HG02763 (cell line): ENCODE measurements at regions not wholly inside any gene's neighbourhood (a gene's known extent, or its start where the extent isn't known, plus 50 kb on each side); places are given as distances from the start of the nearest gene placed in this dataset.
"Not testable (repeated sequence)": the region's sequence is repeated elsewhere in the genome, so short reads cannot be mapped to it uniquely, and the experiment has no call there.

ENCODE experiments used
- ATAC-seq: cut with Tn5 transposase; IDR thresholded peaks from one replicate; pipeline ENCODE4 v1.9.1; 2021; ENCODE audit warnings: mild to moderate bottlenecking, moderate library complexity; ENCODE audit not compliant: unreplicated experiment

DNA sequence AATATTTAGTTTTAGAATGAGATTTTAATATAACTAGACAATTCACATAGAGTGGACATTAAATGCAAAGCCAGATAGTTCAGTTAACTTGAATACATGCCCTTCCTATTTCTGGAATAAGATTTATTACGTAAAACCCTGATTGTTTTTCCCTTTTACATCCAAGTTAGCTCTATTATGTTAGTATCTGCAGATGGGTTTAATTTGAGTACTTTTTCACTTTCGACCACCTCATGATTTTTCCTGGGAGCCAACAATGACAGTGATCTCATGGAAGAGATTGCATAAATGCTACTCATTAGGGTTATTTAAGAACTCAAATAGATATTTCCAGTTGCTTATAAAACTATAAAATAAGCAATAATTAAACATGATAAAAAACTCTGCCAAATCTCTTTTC, 199.4 kb upstream of the PTGFR start:
- no peak for ATAC-seq

DNA sequence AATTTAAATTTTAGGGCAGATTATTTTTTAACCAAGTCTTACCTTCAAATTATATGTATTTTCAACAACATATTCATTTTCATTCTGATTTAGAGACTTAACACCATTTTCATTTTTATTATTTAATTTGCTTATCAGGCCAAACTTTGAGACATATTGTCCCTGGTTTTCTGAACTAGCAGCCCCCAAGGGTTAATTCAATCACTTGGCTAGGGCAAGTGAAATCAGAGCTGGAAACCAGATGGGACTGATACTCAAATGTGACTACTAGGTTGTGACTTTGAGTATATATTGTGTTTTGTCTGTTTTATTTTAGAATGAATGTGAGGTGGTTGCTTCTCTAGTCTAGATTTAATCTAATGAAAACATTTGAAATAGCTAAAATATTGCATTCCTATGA, 198.9 kb upstream of the PTGFR start:
- ATAC-seq: no peak

DNA sequence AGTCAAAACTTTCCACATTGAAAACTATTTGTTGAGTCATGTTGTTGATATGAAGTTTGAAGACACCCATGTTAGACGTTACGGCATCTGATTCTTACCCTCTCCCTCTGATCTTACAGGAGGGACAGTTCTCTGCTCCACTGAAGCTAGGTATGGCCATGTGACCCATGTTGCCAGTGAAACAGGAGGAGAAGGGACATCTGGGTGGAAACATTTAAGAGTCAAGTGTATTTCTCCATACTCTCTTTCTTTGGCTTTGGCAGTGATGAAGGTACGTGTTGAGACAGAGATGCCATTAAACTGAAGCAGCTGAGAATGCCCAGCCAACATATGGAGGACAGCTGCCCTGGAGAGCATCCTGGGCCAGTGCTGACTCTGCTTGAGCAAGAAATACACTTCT, 198.4 kb upstream of the PTGFR start:
- ATAC-seq: no peak

DNA sequence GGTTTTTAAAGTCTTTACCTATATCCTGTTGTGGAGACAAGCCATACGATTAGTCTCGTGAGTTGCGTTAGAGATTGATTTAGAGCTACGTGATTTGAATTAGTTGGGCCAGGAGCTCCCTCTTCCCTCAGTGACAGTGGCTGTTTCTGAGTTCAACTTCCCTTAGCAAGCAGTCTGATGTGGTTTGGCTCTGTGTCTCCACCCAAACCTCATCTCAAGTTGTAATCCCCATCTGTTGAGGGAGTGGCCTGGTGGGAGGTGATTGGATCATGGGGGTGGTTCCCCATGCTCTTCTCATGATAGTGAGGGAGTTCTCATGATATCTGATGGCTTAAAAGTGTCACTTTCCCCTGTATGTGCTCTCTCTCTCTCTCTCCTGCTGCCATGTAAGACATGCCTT, 192.9 kb upstream of the PTGFR start:
- ATAC-seq: no peak

DNA sequence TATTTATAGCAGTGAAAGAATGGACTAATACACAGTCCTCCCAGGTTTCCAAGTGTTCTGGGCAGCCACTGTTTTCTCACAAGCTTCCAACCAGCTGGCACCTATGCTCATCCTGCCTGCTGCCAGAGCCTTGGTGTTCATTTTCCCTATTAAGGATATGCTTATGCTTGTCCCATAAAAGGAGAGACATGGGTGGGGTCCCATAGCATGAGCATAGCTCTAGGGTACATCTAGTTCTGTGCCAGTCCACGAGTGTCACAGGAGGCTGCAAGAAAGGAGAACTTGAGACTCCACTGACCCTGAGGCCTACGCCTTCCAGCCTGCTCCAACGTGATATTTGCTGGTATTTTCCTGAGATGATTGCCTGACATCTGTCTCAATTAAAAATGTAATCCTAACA, 192.4 kb upstream of the PTGFR start:
- no peak for ATAC-seq

DNA sequence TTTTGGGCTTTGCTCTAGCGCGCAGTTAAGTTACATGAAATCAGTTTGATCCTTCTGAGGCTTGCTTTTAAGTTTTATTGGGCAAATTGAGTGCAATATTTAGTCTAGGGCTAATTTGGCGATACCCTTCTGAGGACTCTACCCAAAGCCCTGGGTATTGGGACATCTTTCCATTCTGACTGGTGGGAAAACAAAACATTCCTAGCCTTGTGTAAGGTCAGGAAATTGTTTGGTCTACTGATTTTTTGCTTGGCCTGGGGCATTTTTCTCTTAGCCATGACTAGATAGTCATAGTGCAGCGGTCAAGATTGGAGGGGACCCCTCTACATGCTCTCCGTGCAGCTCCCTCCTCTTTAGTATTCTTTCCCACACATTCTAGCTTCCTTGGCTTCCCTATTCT, 189.6 kb upstream of the PTGFR start:
- ATAC-seq: no peak

DNA sequence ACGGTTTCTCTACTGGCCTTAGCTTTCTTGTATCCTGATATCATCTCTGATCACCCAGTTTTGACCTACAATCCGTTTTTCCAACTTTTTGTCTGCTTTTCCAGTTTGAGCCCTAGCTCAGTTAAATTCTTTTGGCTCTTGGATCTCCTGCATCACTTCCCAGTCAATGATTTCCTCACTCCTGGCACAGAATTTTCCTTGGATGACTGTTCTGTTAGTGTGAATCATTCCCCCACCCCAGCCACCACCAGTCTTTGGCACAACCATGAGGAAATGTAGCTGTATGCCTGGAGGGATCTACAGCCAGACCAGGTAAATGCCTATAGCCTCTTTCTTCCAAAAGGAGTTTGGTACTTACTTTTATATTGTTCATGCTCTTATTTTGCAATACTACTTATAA, 187.2 kb upstream of the PTGFR start:
- no peak for ATAC-seq

DNA sequence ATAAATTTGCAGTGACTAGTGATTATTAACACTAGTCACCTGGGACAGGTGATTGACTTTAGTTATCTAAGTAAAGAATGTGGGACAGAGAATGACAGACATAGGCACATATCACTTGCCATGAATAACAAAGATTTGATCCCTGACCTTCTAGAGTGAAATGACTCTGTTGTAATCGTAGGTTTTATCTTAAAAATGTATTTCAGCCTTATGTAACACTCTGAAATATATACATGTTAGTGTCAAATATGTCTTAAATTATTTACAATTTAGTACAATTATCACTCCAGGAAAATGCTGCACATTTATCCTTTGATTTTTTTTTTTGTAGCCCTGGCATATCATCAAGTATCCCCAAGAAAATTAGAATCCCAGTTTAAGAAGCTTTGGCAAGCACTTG, 186.4 kb upstream of the PTGFR start:
- no peak for ATAC-seq

DNA sequence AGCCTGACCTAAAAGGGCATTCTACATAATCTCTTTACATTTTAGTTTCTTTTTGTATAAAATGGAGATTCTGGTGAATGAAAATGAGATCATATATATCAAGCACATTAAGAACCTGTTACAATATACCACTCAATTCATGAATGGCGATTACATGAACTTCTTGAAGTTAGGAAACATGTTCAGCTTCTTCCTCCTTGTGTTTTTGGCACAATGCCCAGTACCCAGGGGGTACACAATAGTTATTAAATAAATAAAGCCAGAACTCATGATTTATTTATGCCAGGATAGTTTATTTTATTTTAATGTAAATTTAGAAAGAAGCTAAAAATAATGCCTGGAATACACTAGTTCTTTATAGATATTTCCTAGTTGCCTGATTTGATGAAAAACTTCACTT, 186.0 kb upstream of the PTGFR start:
- ATAC-seq: no peak

DNA sequence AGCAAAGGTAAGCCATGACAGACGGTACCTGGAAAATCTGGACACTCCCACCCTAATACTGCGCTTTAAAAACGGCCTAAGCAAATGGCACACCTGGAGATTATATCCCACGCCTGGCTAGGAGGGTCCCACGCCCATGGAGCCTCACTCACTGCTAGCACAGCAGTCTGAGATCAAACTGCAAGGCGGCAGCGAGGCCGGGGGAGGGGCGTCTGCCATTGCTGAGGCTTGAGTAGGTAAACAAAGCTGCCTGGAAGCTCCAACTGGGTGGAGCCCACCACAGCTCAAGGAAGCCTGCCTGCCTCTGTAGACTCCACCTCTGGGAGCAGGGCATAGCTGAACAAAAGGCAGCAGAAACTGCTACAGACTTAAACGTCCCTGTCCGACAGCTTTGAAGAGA, 180.5 kb upstream of the PTGFR start:
- ATAC-seq: not testable (repeated sequence)

DNA sequence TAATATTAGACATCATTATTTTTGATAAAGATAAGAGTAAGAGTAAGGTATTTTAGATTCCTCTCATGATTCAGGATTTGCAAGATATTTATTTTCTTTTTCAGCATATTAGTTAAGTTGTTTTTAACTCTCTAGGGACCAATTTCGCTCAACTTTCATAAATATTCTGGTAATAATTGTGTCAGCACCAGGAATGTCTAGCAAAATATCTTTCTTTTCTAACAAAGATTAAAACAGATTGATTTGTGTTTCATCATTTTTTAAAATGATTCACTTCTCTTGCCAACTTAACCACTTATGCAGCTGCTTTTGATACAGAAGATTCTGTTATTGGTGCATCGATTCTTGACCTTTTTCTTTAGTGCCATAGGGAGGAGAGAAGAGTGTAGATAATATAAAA, 172.8 kb upstream of the PTGFR start:
- no peak for ATAC-seq

DNA sequence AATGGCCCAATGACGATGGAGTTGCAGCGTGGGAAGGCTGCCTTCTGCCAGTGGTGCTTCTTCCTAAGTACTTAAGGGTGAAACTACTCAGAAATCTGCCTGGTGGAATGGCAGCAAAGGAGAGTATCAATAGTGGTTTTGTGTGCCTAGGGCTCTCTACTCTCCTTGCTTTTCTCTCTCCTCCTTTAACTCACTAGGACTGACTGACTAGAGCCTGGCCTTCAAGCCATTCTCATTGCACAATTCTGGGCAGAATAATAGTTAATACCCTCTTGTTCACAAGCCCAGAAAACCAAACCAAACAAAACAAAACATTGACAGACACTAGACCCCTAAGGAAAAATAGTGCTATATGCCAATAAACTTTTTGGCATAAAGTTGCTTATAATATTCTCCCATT, 171.2 kb upstream of the PTGFR start:
- ATAC-seq: no peak

DNA sequence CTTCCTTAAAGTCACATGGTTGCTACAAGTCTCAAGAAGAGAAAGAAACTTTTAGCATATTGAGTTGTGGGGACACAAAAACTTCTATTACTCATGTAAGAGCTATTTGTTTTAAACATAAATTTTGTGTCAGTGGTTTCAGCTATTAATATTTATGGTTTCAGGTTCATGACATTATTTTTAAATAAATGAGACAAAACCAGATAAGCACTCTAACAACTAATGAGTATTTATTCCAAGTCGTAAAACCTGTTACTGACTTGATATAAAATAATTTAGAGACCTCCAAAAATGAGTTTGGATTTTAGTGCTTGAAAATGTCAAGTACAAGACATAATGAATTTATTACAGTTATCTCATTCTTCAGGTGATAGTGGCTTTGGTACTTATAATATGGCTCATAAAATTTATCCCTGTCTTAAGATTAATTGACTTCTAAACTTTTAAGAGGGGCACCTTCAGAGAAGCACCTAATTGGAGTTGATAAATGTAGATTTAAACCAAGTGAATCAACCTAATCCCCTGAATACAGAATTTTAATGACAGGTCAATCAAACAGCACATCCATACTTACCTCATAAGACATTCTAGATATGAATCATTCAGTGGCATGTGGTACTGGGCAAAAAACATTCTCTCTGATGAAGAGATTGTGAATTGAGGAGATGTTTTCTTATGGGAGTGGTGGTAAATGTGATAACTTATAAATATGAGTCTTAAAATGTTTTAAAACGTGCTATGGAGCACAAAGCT, 167.7 kb upstream of the PTGFR start:
- ATAC-seq: no peak

DNA sequence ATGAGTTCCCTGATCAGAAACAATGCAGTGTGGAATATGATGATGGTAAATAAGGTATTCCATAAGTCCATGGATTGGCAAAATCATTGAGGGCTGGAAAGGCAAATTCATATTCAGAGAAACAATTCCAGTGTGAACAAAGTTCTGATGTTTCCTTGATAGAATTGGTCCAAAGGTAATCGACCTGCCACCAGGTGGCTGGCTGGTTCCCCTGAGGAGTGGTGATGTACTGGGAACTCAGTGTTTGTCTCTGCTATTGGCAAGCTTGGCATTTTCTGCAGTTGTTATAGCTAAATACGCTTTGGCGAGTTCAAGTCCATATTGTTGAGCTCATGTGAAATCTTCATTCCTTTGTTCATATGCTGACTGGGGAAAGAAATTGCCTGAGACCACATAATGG, 165.5 kb upstream of the PTGFR start:
- ATAC-seq: no peak

DNA sequence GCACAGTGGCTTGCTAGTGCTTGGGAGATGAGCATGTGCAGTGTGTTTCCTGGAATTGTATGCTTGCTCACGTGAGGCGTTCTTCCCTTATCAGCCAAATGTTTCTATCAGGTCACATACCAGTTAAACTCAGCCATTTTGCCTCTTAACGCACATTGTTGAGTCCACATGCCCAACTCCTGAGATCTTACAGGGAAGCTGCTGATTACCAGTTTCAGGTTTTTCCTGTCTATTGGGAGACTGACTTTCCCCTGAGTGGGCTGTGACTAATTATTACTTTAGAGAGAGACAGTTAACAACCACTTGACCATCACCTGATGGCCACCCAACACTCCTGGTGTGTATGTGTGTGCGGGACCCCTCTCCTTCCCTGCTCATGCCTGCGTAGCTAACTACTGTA, 161.3 kb upstream of the PTGFR start:
- no peak for ATAC-seq

DNA sequence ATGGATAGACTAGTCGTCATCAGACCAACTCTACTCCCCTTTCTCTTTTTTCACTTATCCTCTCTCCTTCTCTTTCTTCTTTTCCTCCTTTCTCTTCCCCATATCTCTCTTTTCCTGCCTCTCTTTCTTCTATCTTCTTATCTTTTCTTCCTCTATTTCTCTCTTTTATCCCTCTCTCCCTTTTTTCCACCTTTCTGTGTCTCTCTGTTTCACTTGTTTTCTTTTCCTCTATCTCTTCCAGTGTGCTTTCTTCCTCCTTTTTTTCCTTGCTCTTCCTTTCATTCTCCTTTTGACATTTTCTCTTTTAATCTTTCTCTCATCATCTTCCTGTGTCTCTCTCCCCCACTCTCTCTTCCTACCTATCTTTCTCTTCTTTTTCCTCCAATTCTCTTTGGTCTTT, 159.0 kb upstream of the PTGFR start:
- ATAC-seq: no peak

DNA sequence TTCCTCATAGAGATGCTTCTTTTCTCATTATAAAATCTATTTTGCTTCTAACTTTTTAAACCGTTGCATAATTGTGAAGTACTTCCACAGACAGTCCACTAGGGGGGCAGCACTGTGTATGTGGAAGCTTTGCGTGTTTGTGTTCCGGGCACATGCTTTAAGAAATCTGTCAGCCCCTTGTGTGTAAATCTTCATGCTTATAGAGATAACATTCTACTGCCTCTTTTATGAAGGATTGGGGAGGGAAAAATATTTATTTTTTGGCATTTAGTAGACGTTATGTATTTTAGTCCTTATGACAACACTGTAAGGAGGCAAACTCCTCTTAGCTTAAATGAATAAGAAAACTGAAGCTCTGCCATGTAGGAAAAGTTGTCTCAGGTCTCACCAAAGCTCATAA, 157.3 kb upstream of the PTGFR start:
- ATAC-seq: no peak

DNA sequence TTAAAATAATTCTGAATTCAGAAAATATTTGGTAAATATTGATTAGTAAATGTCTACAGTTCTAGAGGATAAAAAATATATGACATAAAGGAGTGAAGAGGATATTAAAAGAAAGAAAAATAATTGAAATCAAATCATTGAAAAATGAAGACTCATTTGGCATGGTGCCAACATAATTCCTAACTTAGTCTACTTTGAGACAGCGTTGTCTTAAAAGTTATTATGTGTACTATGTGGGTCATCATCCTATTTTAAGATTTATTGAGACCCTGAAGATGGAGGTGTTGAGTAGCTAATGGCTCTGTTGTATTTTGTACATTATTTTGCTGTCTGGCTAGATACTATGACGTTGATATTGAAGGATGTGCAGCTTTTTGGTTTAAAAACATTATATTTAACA, 156.7 kb upstream of the PTGFR start:
- ATAC-seq: no peak

DNA sequence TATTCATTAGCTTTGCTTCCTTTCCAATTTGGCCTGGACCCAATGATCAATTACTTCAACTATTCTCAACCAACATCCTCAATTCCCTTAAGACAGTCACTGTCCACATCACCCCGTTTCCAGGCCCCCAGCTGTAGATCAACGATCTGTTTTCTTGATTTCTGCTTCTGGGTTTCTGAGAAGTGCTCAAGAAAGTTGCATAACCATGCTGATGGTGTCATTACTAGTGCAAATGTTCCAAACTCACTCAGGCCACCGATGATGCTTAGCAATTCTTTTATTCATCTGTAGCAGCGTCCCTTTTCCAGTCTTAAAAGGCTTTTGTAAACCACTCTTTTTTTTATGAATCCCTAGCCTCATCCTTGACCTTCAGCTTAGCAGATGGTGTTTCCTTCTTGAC, 155.8 kb upstream of the PTGFR start:
- no peak for ATAC-seq

DNA sequence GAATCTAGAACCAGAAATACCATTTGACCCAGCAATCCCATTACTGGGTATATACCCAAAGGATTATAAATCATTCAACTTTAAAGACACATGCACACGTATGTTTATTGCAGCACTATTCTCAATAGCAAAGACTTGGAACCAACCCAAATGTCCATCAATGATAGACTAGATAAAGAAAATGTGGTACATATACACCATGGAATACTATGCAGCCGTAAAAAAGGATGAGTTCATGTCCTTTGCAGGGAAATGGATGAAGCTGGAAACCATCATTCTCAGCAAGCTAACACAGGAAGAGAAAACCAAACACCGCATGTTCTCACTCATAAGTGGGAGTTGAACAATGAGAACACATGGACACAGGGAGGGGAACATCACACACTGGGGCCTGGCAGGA, 154.0 kb upstream of the PTGFR start:
- ATAC-seq: not testable (repeated sequence)

DNA sequence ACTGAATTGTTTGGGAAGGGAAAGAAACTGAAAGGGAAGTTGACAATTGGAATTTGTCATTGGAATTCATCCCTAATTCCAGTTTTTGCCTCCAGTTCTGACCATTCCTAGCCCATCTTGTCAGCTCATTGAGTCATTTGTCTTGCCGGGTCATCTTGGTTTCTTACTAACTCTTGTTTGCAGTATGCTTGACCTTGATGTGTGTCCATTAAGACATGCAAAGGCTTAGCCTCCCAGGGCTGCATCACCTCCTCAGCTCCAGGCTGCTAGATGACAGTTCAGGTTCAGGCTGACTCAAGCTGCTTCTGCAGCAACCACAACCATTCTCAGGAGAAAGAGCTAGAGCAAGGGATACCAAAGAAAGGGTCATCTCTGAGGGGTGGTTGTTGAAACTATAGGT, 151.3 kb upstream of the PTGFR start:
- ATAC-seq: no peak

DNA sequence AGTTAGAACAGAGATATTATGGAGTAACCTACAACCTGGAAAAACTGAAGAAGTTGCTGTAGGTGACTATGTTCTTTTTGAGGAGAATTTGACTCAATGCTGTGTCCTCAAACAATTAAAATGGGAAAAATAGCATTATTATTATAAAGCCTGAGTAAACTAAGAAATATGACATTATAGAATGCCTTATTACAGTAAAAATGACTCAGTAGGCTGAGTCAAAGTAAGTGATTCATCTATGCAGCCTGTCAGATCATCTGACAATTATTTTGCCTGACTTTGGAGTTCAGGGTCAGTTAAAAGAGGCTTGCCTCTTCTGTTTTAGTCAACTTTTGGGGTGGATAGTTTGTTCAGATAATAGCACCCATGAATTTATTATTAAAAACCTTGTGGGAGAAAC, 150.8 kb upstream of the PTGFR start:
- no peak for ATAC-seq

DNA sequence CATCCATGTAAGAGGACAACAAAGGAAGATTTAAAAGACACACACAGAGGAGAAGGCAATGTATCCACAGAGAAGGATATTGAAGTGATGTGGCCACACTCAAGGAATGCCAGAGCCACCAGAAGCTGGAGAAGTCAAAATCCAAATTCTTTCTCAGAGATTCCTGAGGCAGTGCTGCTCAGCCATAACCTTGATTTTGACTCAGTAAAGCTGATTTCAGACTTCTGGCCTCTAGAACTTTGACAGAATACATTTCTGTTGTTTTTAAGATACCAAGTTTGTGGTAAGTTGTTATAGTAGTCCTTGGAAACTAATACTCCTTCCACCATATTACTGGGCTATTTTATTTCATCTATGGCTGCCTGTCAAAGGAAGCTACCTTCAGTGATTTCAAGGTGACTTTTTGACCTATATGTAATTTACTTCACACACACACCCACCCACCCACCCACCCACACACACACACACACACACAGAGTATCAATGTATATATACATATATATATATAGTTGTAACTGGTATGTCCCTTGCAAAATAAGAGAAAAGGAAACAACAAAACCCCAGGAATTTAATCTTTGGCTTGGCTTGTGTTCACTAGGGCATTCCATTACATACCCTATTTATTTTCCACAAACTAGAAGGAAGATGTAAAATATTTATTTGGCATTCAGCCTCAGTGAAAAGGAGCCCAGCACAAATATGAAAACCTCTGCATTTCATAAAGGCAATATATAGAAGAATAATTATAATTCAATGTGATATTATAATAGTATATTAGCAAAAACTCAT, 142.1 kb upstream of the PTGFR start:
- ATAC-seq: no peak
